Fibroblast of lung (primary cell): ENCODE measurements at regions not wholly inside any gene's neighbourhood (a gene's known extent, or its start where the extent isn't known, plus 50 kb on each side); places are given as distances from the start of the nearest gene placed in this dataset.

Experiments used
- DNase-seq, 2 donors: peaks; one replicate each; pipeline versions ENCODE4 v3.0.0 to v3.0.0-alpha.2; 2010; ENCODE audit warnings: low read depth in 2 of 2
- H2AFZ ChIP-seq: 2 replicates; pipeline ENCODE4 v1.5.1; 2012; ENCODE audit warnings: low read length, control low read depth, inconsistent platforms
- H3K27ac ChIP-seq: 2 replicates; pipeline ENCODE4 v1.5.1; 2011; ENCODE audit warnings: low read length, control low read depth; ENCODE audit not compliant: insufficient read depth
- H3K27me3 ChIP-seq: 2 replicates; pipeline ENCODE4 v1.5.1; 2011; ENCODE audit warnings: mild to moderate bottlenecking, low read length; ENCODE audit not compliant: control insufficient read depth, insufficient read depth
- H3K36me3 ChIP-seq: 2 replicates; pipeline ENCODE4 v1.5.1; 2011; ENCODE audit warnings: low read length; ENCODE audit not compliant: control insufficient read depth, insufficient read depth
- H3K4me1 ChIP-seq: 2 replicates; pipeline ENCODE4 v1.5.1; 2011; ENCODE audit warnings: low read length; ENCODE audit not compliant: control insufficient read depth, insufficient read depth; ENCODE audit errors: extremely low read depth
- H3K4me2 ChIP-seq: 2 replicates; pipeline ENCODE4 v1.5.1; 2011; ENCODE audit warnings: low read length, control low read depth; ENCODE audit not compliant: insufficient read depth; ENCODE audit errors: extremely low read depth
- H3K4me3 ChIP-seq, 4 experiments: fragments of 200-600 bp in 1 of 4; sonication (generic) in 1 of 4; replicated peaks in 1 of 4; 2 replicates each; pipeline ENCODE4 v1.5.1; 2011 to 2016; ENCODE audit warnings: low read length in 4 of 4, low read depth in 3 of 4, mild to moderate bottlenecking in 3 of 4, control low read depth in 2 of 4, inconsistent platforms in 1 of 4, mixed read lengths in 1 of 4; ENCODE audit not compliant: insufficient read depth in 1 of 4; ENCODE audit errors: control extremely low read depth in 1 of 4
- H3K79me2 ChIP-seq: 2 replicates; pipeline ENCODE4 v1.5.1; 2012; ENCODE audit warnings: mild to moderate bottlenecking, low read length, inconsistent platforms; ENCODE audit not compliant: control insufficient read depth, insufficient read depth
- H3K9ac ChIP-seq: 2 replicates; pipeline ENCODE4 v1.5.1; 2011; ENCODE audit warnings: mild to moderate bottlenecking, low read length, control low read depth; ENCODE audit not compliant: insufficient read depth
- H3K9me3 ChIP-seq: 2 replicates; pipeline ENCODE4 v1.5.1; 2012; ENCODE audit warnings: low read depth, low read length; ENCODE audit not compliant: control insufficient read depth, insufficient read depth
- H4K20me1 ChIP-seq: 2 replicates; pipeline ENCODE4 v1.5.1; 2011; ENCODE audit warnings: low read length; ENCODE audit not compliant: control insufficient read depth, insufficient read depth; ENCODE audit errors: extremely low read depth
- CTCF ChIP-seq, 2 donors: IDR thresholded peaks in 1 of 2; conservative IDR thresholded peaks in 1 of 2; 1 replicate in 1 of 2; 2 replicates in 1 of 2; pipeline ENCODE4 v1.5.1; 2011 to 2012; ENCODE audit warnings: low read length in 2 of 2, control low read depth in 1 of 2, inconsistent platforms in 1 of 2, low read depth in 1 of 2, mild to moderate bottlenecking in 1 of 2
- EZH2 ChIP-seq: IDR thresholded peaks from 2 replicates; pipeline ENCODE4 v1.5.1; 2012; ENCODE audit warnings: low read length, control low read depth, mild to moderate bottlenecking; ENCODE audit errors: missing control alignments

- no peaks in the 10 kb centered on the region for H4K20me1 ChIP-seq
Measured at GRCh38 chr7:91396-92175, 100.8 kb upstream of the FAM20C start.

GRCh38 chr7:92231-92674, 100.1 kb upstream of the FAM20C start:
- Histone ChIP-seq H2AFZ (no peak overlapping the region), H3K79me2 (no peaks in the 10 kb centered on the region), H3K27me3 (no peaks in the 10 kb centered on the region), H3K4me2 (no peak overlapping the region), H3K4me3 (no peak overlapping the region), H3K27ac (no peak overlapping the region), H4K20me1 (no peaks in the 10 kb centered on the region), H3K9ac (no peak overlapping the region), H3K4me1 (peaks cover 21% of the 10 kb centered on the region), H3K36me3 (no peaks in the 10 kb centered on the region), H3K9me3 (no peaks in the 10 kb centered on the region)
- no peak for DNase-seq
- TF ChIP-seq CTCF (conservative IDR thresholded peaks at IDR 0.05 in 1 of 2, IDR thresholded peaks at IDR 0.05 in 1 of 2; ENCODE audit: low read depth in 1 of 2, low read length in 2 of 2), result no peak

More at GRCh38 chr7:91396-92175, 100.8 kb upstream of the FAM20C start:
- Histone ChIP-seq H3K79me2 (no peaks in the 10 kb centered on the region), H3K27me3 (no peaks in the 10 kb centered on the region), H3K27ac (no peak overlapping the region), H3K4me3 (no peak overlapping the region), H3K4me1 (peaks cover 21% of the 10 kb centered on the region), H3K4me2 (no peak overlapping the region), H3K9me3 (no peaks in the 10 kb centered on the region), H3K9ac (no peak overlapping the region), H2AFZ (no peak overlapping the region), H3K36me3 (no peaks in the 10 kb centered on the region)
- DNase-seq, result no peak
- no peak for TF ChIP-seq EZH2
- TF ChIP-seq CTCF (conservative IDR thresholded peaks at IDR 0.05 in 1 of 2, IDR thresholded peaks at IDR 0.05 in 1 of 2; ENCODE audit: low read depth in 1 of 2, low read length in 2 of 2), result no peak

- Histone ChIP-seq H3K9ac (no peak overlapping the region), H3K9me3 (no peaks in the 10 kb centered on the region), H3K27me3 (no peaks in the 10 kb centered on the region), H3K4me2 (no peak overlapping the region), H3K4me3 (no peak overlapping the region), H2AFZ (no peak overlapping the region), H3K36me3 (no peaks in the 10 kb centered on the region), H3K4me1 (peaks cover 21% of the 10 kb centered on the region), H3K79me2 (no peaks in the 10 kb centered on the region), H3K27ac (no peak overlapping the region), H4K20me1 (no peaks in the 10 kb centered on the region)
- TF ChIP-seq EZH2, result no peak
- no peak for TF ChIP-seq CTCF (conservative IDR thresholded peaks at IDR 0.05 in 1 of 2, IDR thresholded peaks at IDR 0.05 in 1 of 2; ENCODE audit: low read depth in 1 of 2, low read length in 2 of 2)
- no peak for DNase-seq
Measured at GRCh38 chr7:92888-93672, 99.3 kb upstream of the FAM20C start.
